Heart left ventricle (tissue), 16 donors: ENCODE measurements at regions not wholly inside any gene's neighbourhood (a gene's known extent, or its start where the extent isn't known, plus 50 kb on each side); places are given as distances from the start of the nearest gene placed in this dataset.

Experiments used
- ATAC-seq, 4 donors: fragments of 200-7000 bp; cut with Tn5 transposase; one replicate each; pipeline ENCODE4 v1.9.1; 2020 to 2022; ENCODE audit warnings: moderate library complexity in 4 of 4, mild to moderate bottlenecking in 3 of 4, moderate number of reproducible peaks in 1 of 4
- DNase-seq, 5 donors: peaks; one replicate each; pipeline ENCODE4 v3.0.0-alpha.2; 2020
- H3K27ac ChIP-seq, 12 donors: fragments of 200-600 bp; sonication (generic) in 4 of 12; one replicate each; pipeline versions ENCODE4 v1.5.0 to v1.8.0; 2016 to 2022; ENCODE audit warnings: mild to moderate bottlenecking in 2 of 12
- H3K27me3 ChIP-seq, 9 donors: fragments of 200-600 bp; sonication (generic) in 2 of 9; one replicate each; pipeline versions ENCODE4 v1.5.1 to v1.8.0; 2016 to 2022; ENCODE audit warnings: mild to moderate bottlenecking in 3 of 9
- H3K36me3 ChIP-seq, 9 donors: fragments of 200-600 bp; sonication (generic) in 2 of 9; one replicate each; pipeline versions ENCODE4 v1.5.0 to v1.8.0; 2018 to 2022; ENCODE audit warnings: mild to moderate bottlenecking in 2 of 9
- H3K4me1 ChIP-seq, 12 donors: fragments of 200-600 bp; sonication (generic) in 4 of 12; one replicate each; pipeline versions ENCODE4 v1.5.0 to v1.8.0; 2016 to 2022; ENCODE audit warnings: mild to moderate bottlenecking in 3 of 12
- H3K4me3 ChIP-seq, 12 donors: fragments of 200-600 bp; sonication (generic) in 4 of 12; one replicate each; pipeline versions ENCODE4 v1.5.0 to v1.8.0; 2017 to 2022; ENCODE audit warnings: mild to moderate bottlenecking in 9 of 12, moderate library complexity in 4 of 12
- H3K9me3 ChIP-seq, 12 donors: fragments of 200-600 bp; sonication (generic) in 4 of 12; one replicate each; pipeline versions ENCODE4 v1.5.0 to v1.8.0; 2016 to 2022; ENCODE audit warnings: mild to moderate bottlenecking in 1 of 12
- CTCF ChIP-seq, 12 donors: fragments of 200-600 bp; sonication (generic) in 4 of 12; IDR thresholded peaks; one replicate each; pipeline versions ENCODE4 v1.5.0 to v1.8.0; 2018 to 2022; ENCODE audit warnings: antibody characterized with exemption in 12 of 12, mild to moderate bottlenecking in 5 of 12
- POLR2A ChIP-seq, 2 donors: fragments of 450-650 bp; IDR thresholded peaks; one replicate each; pipeline ENCODE4 v1.6.1; 2017; ENCODE audit warnings: antibody characterized with exemption in 2 of 2, mild to moderate bottlenecking in 2 of 2, moderate library complexity in 2 of 2
- WGBS, 4 donors: extraction: QIAGEN DNeasy Blood & Tissue Kit in 2 of 4; methylation state at CpG; one replicate each; pipeline versions ENCODE4 v1.1.5 to v1.1.7; 2013 to 2018; 5-methylcytosine and 5-hydroxymethylcytosine counted together
- intact Hi-C, 10 donors: fragments of 100-400 bp; cut with DNase I; formaldehyde crosslinking; loops; one replicate each; pipeline versions ENCODE4 v1.11.1 to v1.14.2; 2022
- donor health status: ischemic (EF 13 %, LVEDD 7.1; RV severe dilation, severe dysfunction).
- donor health status: healthy with polysubstance abuse.
- donor health status: DM: no; HTN: yes; CAD: no.
- donor health status: DM: no; HTN: no; CAD: no.
- donor health status: ischemic (EF 25% LVEDD 6.9; RV normal size, moderate dysfunction).
- donor health status: ischemic (EF 25% LVEDD 5.7; RV mildly dilated, moderate dysfunction).
- donor health status: healthy.
- donor health status: DM: yes; HTN: yes; CAD: no.
- donor health status: ischemic (EF 35%, LVEDD 5.7; RV mildly dilated, moderate dysfunction).
- donor health status: nonischemic (EF 11% LVEDD 7.7; RV severe dilation, severe dysfunction).
- donor health status: DM: yes; HTN: yes; CAD: no.
- donor health status: PGD.
- donor health status: ischemic (EF 29% LVEDD 5.4; RV normal size, mild dysfunction).
- donor health status: nonischemic (EF 23%, LVEDD 6.1; RV moderate dilation, normal function).

GRCh38 chr1:70498666-70499065, 87.6 kb downstream of the CTH start:
- Histone ChIP-seq H3K4me3 (no peak overlapping the region), H3K9me3 (no peaks in the 10 kb centered on the region), H3K4me1 (no peaks in the 10 kb centered on the region), H3K36me3 (no peaks in the 10 kb centered on the region), H3K27me3 (no peaks in the 10 kb centered on the region), H3K27ac (no peak overlapping the region)
- 39 to 42% (median 41%) methylated on average over 2 of the region's 2 CpGs for WGBS, 4 donors
- TF ChIP-seq POLR2A (IDR thresholded peaks at IDR 0.05) (no peak), CTCF (IDR thresholded peaks at IDR 0.05) (no peak)
- intact Hi-C loops = no loop called here
- no peak for ATAC-seq
- no peak for DNase-seq

- DNase-seq (no peak), ATAC-seq (no peak)
- Histone ChIP-seq H3K9me3 (no peaks in the 10 kb centered on the region), H3K4me3 (no peak overlapping the region), H3K27me3 (no peaks in the 10 kb centered on the region), H3K36me3 (no peaks in the 10 kb centered on the region), H3K27ac (no peak overlapping the region), H3K4me1 (peaks cover 0 to 6% (median 0%) of the 10 kb centered on the region in 12 donors)
- intact Hi-C loops = no loop called here
- WGBS, 4 donors = 41 to 60% (median 49%) methylated on average over 1 of the region's 1 CpG
- TF ChIP-seq CTCF (IDR thresholded peaks at IDR 0.05) = no peak
- TF ChIP-seq POLR2A (IDR thresholded peaks at IDR 0.05) = no peak
Measured at GRCh38 chr1:70499695-70500094, 88.6 kb downstream of the CTH start.

GRCh38 chr1:70503358-70503757, 92.3 kb downstream of the CTH start:
- no peak for TF ChIP-seq POLR2A (IDR thresholded peaks at IDR 0.05)
- no peak for TF ChIP-seq CTCF (IDR thresholded peaks at IDR 0.05)
- Histone ChIP-seq H3K36me3 (no peaks in the 10 kb centered on the region), H3K27ac (no peak overlapping the region), H3K9me3 (no peaks in the 10 kb centered on the region), H3K4me1 (peaks cover 0 to 6% (median 0%) of the 10 kb centered on the region in 12 donors), H3K4me3 (no peak overlapping the region), H3K27me3 (no peaks in the 10 kb centered on the region)
- intact Hi-C loops = no loop called here
- ATAC-seq (no peak), DNase-seq (no peak)
- 93 to 100% (median 98%) methylated on average over 1 of the region's 1 CpG for WGBS, 4 donors

- intact Hi-C loops = no loop called here
- Histone ChIP-seq H3K27ac (no peak overlapping the region), H3K4me1 (peaks cover 0 to 6% (median 0%) of the 10 kb centered on the region in 12 donors), H3K9me3 (no peaks in the 10 kb centered on the region), H3K4me3 (no peak overlapping the region), H3K27me3 (no peaks in the 10 kb centered on the region), H3K36me3 (no peaks in the 10 kb centered on the region)
- TF ChIP-seq POLR2A (IDR thresholded peaks at IDR 0.05) (no peak), CTCF (IDR thresholded peaks at IDR 0.05) (no peak)
- no peak for DNase-seq
- WGBS, 4 donors = 78 to 84% (median 83%) methylated on average over 7 of the region's 7 CpGs
- peak in 1 of 4 donors; percentile 24 for ATAC-seq
Measured at GRCh38 chr1:70504176-70504820, 93.2 kb downstream of the CTH start.
